T-helper 2 cell treated with Interferon-gamma antibody and Interleukin-4, amounts not matched to agents 5 μg/mL and 100 μg/mL, for 36 hours (primary cell): ENCODE measurements at regions not wholly inside any gene's neighbourhood (a gene's known extent, or its start where the extent isn't known, plus 50 kb on each side); places are given as distances from the start of the nearest gene placed in this dataset.

Experiments
- DNase-seq: peaks from one replicate; pipeline ENCODE4 v3.0.0; 2021; ENCODE audit warnings: low spot score
- H3K27ac Mint-ChIP-seq: one replicate; pipeline ENCODE4 v1.8.0; 2021; ENCODE audit warnings: mild to moderate bottlenecking, mixed read lengths
- H3K27me3 Mint-ChIP-seq: one replicate; pipeline ENCODE4 v1.8.0; 2021; ENCODE audit warnings: low read depth, mixed read lengths
- H3K36me3 Mint-ChIP-seq: one replicate; pipeline ENCODE4 v1.8.0; 2021; ENCODE audit warnings: low read depth, mixed read lengths
- H3K4me1 Mint-ChIP-seq: one replicate; pipeline ENCODE4 v1.8.0; 2021; ENCODE audit warnings: low read depth, mixed read lengths
- H3K4me3 Mint-ChIP-seq: one replicate; pipeline ENCODE4 v1.8.0; 2022; ENCODE audit warnings: mild to moderate bottlenecking, moderate library complexity, mixed read lengths
- H3K9me3 Mint-ChIP-seq: one replicate; pipeline ENCODE4 v1.8.0; 2021; ENCODE audit warnings: mixed read lengths

DNA sequence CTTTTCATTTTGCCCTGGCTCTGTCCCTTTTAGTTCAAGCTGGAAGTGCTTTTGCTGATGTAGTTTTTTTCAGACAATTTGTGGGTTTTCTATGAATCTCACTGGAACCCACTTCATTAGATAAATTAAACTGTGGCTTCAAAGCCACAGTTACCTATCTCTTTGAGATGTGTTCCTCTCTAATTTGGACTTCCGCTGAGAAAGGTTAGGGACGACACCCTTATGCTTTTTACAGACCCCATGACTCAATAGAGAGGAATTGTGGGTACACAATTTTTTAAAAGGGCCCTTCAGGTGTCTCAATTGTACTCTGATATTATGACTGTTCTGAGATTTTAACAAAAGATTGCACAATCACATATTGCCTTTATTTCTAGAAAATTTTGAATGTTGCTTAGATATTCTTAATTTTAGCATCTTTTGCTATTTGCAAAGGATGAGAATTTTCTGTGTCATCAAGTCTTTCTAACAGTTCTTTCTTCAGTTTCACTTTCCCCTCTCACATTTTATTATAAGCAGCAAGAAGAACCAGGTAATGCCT is 110.6 kb downstream of the GADD45G start:
- no peak for DNase-seq
- H3K27me3 Mint-ChIP-seq, result no peaks in the 10 kb centered on the region
- peaks cover 47% of the 10 kb centered on the region for H3K4me1 Mint-ChIP-seq
- H3K4me3 Mint-ChIP-seq, result peak overlapping the region; percentile 59
- H3K9me3 Mint-ChIP-seq, result no peaks in the 10 kb centered on the region
- H3K36me3 Mint-ChIP-seq, result peaks cover 31% of the 10 kb centered on the region
- peak overlapping the region; percentile 73 for H3K27ac Mint-ChIP-seq

- no peaks in the 10 kb centered on the region for H3K27me3 Mint-ChIP-seq
- DNase-seq, result no peak
- H3K27ac Mint-ChIP-seq, result peak overlapping the region; percentile 73
- no peaks in the 10 kb centered on the region for H3K9me3 Mint-ChIP-seq
- peaks cover 42% of the 10 kb centered on the region for H3K4me1 Mint-ChIP-seq
- H3K4me3 Mint-ChIP-seq, result peak overlapping the region; percentile 59
- H3K36me3 Mint-ChIP-seq, result peaks cover 28% of the 10 kb centered on the region
Measured at GRCh38 chr9:89715881-89716280, 111.1 kb downstream of the GADD45G start.

DNA sequence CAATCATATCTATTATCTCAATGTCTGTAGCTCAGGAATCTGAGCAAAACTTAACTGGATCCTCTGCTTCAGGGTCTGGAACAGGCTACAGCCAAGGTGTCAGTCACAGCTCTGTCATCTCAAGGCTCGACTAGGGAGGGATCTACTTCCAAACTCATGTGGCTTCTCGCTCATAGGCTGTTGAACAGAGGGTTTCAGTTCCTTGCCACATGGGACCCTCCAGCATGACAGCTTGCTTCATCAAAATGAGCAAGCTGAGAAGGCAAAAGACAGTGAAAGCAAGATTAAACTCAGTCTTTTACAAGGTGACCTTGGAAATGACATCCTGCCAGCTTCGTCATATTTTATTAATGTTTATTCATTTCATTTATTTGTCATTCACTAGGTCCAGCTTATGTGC is 111.7 kb downstream of the GADD45G start:
- no peak for DNase-seq
- peaks cover 38% of the 10 kb centered on the region for H3K4me1 Mint-ChIP-seq
- H3K4me3 Mint-ChIP-seq, result no peak overlapping the region
- peaks cover 27% of the 10 kb centered on the region for H3K36me3 Mint-ChIP-seq
- no peaks in the 10 kb centered on the region for H3K27me3 Mint-ChIP-seq
- H3K27ac Mint-ChIP-seq, result peak overlapping the region; percentile 2
- no peaks in the 10 kb centered on the region for H3K9me3 Mint-ChIP-seq

DNA sequence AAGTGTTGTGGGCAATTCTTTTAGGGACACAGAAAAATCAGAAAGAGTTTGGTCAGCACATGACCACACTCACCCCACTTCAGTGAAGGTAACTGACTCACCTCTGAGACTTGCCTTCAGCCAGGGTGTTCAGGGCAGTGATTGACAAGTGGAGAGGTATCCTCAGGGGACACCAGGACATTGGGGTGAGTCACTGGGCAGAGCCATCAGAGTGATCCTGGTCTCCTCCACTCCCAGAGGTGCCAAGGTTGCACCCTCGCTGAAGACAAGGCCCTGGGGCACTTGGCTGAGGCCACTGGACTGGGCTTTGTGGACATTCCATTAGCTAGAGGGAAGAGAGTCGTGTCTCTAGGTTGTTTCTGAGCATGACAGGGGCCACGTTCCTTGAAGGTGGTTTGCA is 113.4 kb downstream of the GADD45G start:
- no peak for DNase-seq
- Mint-ChIP-seq H3K4me1 (peaks cover 41% of the 10 kb centered on the region), H3K9me3 (no peaks in the 10 kb centered on the region), H3K27ac (no peak overlapping the region), H3K4me3 (no peak overlapping the region), H3K27me3 (no peaks in the 10 kb centered on the region), H3K36me3 (peaks cover 25% of the 10 kb centered on the region)

GRCh38 chr9:89718651-89719050 is 113.8 kb downstream of the GADD45G start:
- no peak for DNase-seq
- Mint-ChIP-seq H3K27me3 (no peaks in the 10 kb centered on the region), H3K9me3 (no peaks in the 10 kb centered on the region), H3K36me3 (peaks cover 25% of the 10 kb centered on the region), H3K27ac (no peak overlapping the region), H3K4me1 (peaks cover 41% of the 10 kb centered on the region), H3K4me3 (no peak overlapping the region)

DNA sequence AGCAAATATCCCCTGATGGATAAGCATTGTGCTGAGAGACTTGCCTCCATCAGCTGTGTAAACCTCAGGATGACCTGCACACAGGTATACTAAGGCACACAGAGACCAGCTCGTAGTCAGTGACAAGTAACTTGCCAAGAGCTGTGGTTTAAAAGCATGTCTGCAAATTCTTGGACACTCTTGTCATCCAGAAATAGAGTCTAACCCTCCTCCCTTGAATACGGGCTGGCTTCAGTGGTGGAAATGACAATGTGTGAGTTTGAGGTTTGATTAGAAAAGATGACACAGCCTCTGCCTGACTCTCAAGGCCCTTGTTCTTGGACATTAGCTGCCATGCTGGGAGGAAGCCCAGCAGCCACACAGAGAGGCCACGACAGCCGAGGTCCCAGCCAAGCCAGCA is 114.4 kb downstream of the GADD45G start:
- H3K9me3 Mint-ChIP-seq, result no peaks in the 10 kb centered on the region
- H3K4me1 Mint-ChIP-seq, result peaks cover 38% of the 10 kb centered on the region
- H3K27me3 Mint-ChIP-seq, result no peaks in the 10 kb centered on the region
- DNase-seq, result no peak
- no peak overlapping the region for H3K4me3 Mint-ChIP-seq
- peaks cover 22% of the 10 kb centered on the region for H3K36me3 Mint-ChIP-seq
- H3K27ac Mint-ChIP-seq, result no peak overlapping the region

GRCh38 chr9:89720696-89721175 is 115.9 kb downstream of the GADD45G start:
- Mint-ChIP-seq H3K4me1 (peaks cover 23% of the 10 kb centered on the region), H3K36me3 (peaks cover 22% of the 10 kb centered on the region), H3K27ac (no peak overlapping the region), H3K9me3 (no peaks in the 10 kb centered on the region), H3K27me3 (no peaks in the 10 kb centered on the region), H3K4me3 (no peak overlapping the region)
- no peak for DNase-seq

- no peak overlapping the region for H3K4me3 Mint-ChIP-seq
- H3K36me3 Mint-ChIP-seq, result peaks cover 22% of the 10 kb centered on the region
- no peaks in the 10 kb centered on the region for H3K27me3 Mint-ChIP-seq
- no peaks in the 10 kb centered on the region for H3K9me3 Mint-ChIP-seq
- H3K4me1 Mint-ChIP-seq, result peaks cover 20% of the 10 kb centered on the region
- no peak for DNase-seq
- H3K27ac Mint-ChIP-seq, result no peak overlapping the region
Measured at GRCh38 chr9:89721176-89721700, 116.4 kb downstream of the GADD45G start.

- DNase-seq, result no peak
- no peaks in the 10 kb centered on the region for H3K27me3 Mint-ChIP-seq
- peaks cover 16% of the 10 kb centered on the region for H3K4me1 Mint-ChIP-seq
- H3K36me3 Mint-ChIP-seq, result peaks cover 18% of the 10 kb centered on the region
- no peak overlapping the region for H3K27ac Mint-ChIP-seq
- no peaks in the 10 kb centered on the region for H3K9me3 Mint-ChIP-seq
- H3K4me3 Mint-ChIP-seq, result no peak overlapping the region
Measured at GRCh38 chr9:89721971-89722530, 117.2 kb downstream of the GADD45G start.

GRCh38 chr9:89722712-89723111 is 117.9 kb downstream of the GADD45G start:
- H3K27me3 Mint-ChIP-seq, result no peaks in the 10 kb centered on the region
- no peak overlapping the region for H3K4me3 Mint-ChIP-seq
- no peaks in the 10 kb centered on the region for H3K9me3 Mint-ChIP-seq
- H3K4me1 Mint-ChIP-seq, result peaks cover 17% of the 10 kb centered on the region
- DNase-seq, result no peak
- H3K36me3 Mint-ChIP-seq, result peaks cover 17% of the 10 kb centered on the region
- H3K27ac Mint-ChIP-seq, result no peak overlapping the region

- H3K4me3 Mint-ChIP-seq, result no peak overlapping the region
- H3K27me3 Mint-ChIP-seq, result no peaks in the 10 kb centered on the region
- H3K27ac Mint-ChIP-seq, result no peak overlapping the region
- peaks cover 17% of the 10 kb centered on the region for H3K36me3 Mint-ChIP-seq
- peaks cover 17% of the 10 kb centered on the region for H3K4me1 Mint-ChIP-seq
- no peaks in the 10 kb centered on the region for H3K9me3 Mint-ChIP-seq
- no peak for DNase-seq
Measured at GRCh38 chr9:89723469-89724100, 118.8 kb downstream of the GADD45G start.

DNA sequence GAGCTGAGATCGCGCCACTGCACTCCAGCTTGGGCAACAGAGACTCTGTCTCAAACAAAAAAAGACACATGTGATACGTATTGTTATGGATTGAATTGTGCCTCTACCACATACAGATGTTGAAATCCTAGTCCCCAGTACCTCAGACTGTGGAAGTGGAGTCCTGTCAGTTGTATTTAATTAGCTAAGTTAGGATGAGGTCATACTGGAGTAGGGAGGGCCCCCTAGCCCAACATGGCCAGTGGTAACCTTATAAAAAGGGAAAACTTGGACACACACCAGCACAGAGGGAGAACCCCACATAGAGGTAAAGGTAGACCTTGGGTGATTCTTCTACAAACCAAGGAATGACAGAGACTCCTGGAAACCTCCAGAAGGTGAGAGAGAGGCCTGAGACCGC is 119.8 kb downstream of the GADD45G start:
- Mint-ChIP-seq H3K4me3 (no peak overlapping the region), H3K27me3 (no peaks in the 10 kb centered on the region), H3K9me3 (no peaks in the 10 kb centered on the region), H3K4me1 (peaks cover 13% of the 10 kb centered on the region), H3K36me3 (peaks cover 11% of the 10 kb centered on the region), H3K27ac (no peak overlapping the region)
- no peak for DNase-seq

DNA sequence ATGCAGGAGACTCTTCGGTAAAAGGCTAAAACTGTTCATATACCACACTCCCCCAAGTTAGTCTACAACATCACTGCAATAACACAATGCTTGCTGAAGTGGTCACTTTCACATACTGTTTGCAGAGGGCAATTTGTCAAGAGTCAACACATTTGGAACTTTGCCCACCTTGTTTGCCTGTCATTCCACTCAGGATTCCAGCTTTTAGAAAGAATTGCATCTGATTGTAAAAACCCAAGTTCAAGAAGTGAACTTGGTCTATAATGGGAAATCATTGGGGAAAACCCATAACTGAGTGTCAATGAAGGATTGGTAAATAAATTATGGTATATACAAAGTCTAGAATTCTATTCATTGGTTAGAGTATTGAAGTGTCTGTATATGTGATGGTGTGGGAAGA is 120.5 kb downstream of the GADD45G start:
- H3K27me3 Mint-ChIP-seq, result no peaks in the 10 kb centered on the region
- no peak for DNase-seq
- H3K27ac Mint-ChIP-seq, result no peak overlapping the region
- H3K4me1 Mint-ChIP-seq, result peaks cover 11% of the 10 kb centered on the region
- peaks cover 6% of the 10 kb centered on the region for H3K36me3 Mint-ChIP-seq
- H3K4me3 Mint-ChIP-seq, result no peak overlapping the region
- no peaks in the 10 kb centered on the region for H3K9me3 Mint-ChIP-seq

GRCh38 chr9:89729954-89730530 is 125.2 kb downstream of the GADD45G start:
- Mint-ChIP-seq H3K36me3 (peaks cover 4% of the 10 kb centered on the region), H3K4me1 (peaks cover 4% of the 10 kb centered on the region), H3K27ac (no peak overlapping the region)

More at GRCh38 chr9:89729954-89730530, 125.2 kb downstream of the GADD45G start:
- no peak overlapping the region for H3K4me3 Mint-ChIP-seq
- no peaks in the 10 kb centered on the region for H3K9me3 Mint-ChIP-seq
- DNase-seq, result no peak
- no peaks in the 10 kb centered on the region for H3K27me3 Mint-ChIP-seq
